ENCODE measurements at regions not wholly inside any gene's neighbourhood (a gene's known extent, or its start where the extent isn't known, plus 50 kb on each side); places are given as distances from the start of the nearest gene placed in this dataset.

- no peak overlapping the region for H3K9ac ChIP-seq (ENCODE audit: low read length)
Measured at GRCh38 chr2:235219048-235219447, 267.2 kb downstream of the SH3BP4 start.

GRCh38 chr2:235220331-235220730, 268.5 kb downstream of the SH3BP4 start:
- WGBS (ENCODE audit: extremely low coverage, insufficient coverage, insufficient read length), result no CpG with 5 or more reads among the region's 6 CpGs
- no peaks in the 10 kb centered on the region for H3K79me1 ChIP-seq (ENCODE audit: low read length)
- H3K14ac ChIP-seq (ENCODE audit: low read length), result no peak overlapping the region

More at GRCh38 chr2:235219048-235219447, 267.2 kb downstream of the SH3BP4 start:
- H3K23ac ChIP-seq (ENCODE audit: low read length), result no peak overlapping the region
- no peak overlapping the region for H2AK5ac ChIP-seq (ENCODE audit: low read length)
- H3K4me3 ChIP-seq (ENCODE audit: low read depth, low read length), result no peak overlapping the region
- H3K9me3 ChIP-seq (ENCODE audit: insufficient read depth, low read depth, low read length), result peaks cover 2% of the 10 kb centered on the region
- H3K4me2 ChIP-seq (ENCODE audit: low read length), result no peak overlapping the region
- no peak overlapping the region for H4K12ac ChIP-seq (ENCODE audit: low read depth, low read length)
- H4K91ac ChIP-seq (ENCODE audit: low read depth, low read length), result no peak overlapping the region
- no peak overlapping the region for H3K4ac ChIP-seq (ENCODE audit: low read depth, low read length)
- no peak overlapping the region for H3K18ac ChIP-seq (ENCODE audit: low read length)
- no peak overlapping the region for H2AFZ ChIP-seq (ENCODE audit: insufficient read depth, low read length, poor library complexity)
- WGBS (ENCODE audit: extremely low coverage, insufficient coverage, insufficient read length), result no CpG with 5 or more reads among the region's 5 CpGs
- no peak overlapping the region for H4K8ac ChIP-seq (ENCODE audit: low read depth, low read length)
- H3K79me2 ChIP-seq (ENCODE audit: control insufficient read depth, insufficient read depth, low read length, poor library complexity), result no peaks in the 10 kb centered on the region
- H2BK12ac ChIP-seq (ENCODE audit: low read length), result no peak overlapping the region
- H3K14ac ChIP-seq (ENCODE audit: low read length), result no peak overlapping the region
- H3K36me3 ChIP-seq (ENCODE audit: control insufficient read depth in 1 of 2, insufficient read depth in 2 of 2, low read length in 2 of 2), result no peaks in the 10 kb centered on the region
- H2BK120ac ChIP-seq (ENCODE audit: insufficient read depth, low read length, poor library complexity), result no peak overlapping the region
- no peaks in the 10 kb centered on the region for H3K79me1 ChIP-seq (ENCODE audit: low read length)
- peaks cover 0 to 2% of the 10 kb centered on the region in 2 experiments for H3K4me1 ChIP-seq (ENCODE audit: control insufficient read depth in 1 of 2, insufficient read depth in 2 of 2, low read length in 2 of 2)
- DNase-seq, result no peak
- no peaks in the 10 kb centered on the region for H3K27me3 ChIP-seq (ENCODE audit: insufficient read depth, low read length)
- H3K27ac ChIP-seq (ENCODE audit: low read depth, low read length), result no peak overlapping the region
- no peak overlapping the region for H2BK5ac ChIP-seq (ENCODE audit: low read depth, low read length, poor library complexity)

GRCh38 chr2:235223011-235223410, 270.8 kb upstream of the AGAP1 start:
- no peaks in the 10 kb centered on the region for H3K27me3 ChIP-seq (ENCODE audit: insufficient read depth, low read length)
- H4K12ac ChIP-seq (ENCODE audit: low read depth, low read length), result no peak overlapping the region
- H3K4me3 ChIP-seq (ENCODE audit: low read depth, low read length), result no peak overlapping the region
- no peak overlapping the region for H2BK12ac ChIP-seq (ENCODE audit: low read length)
- H3K14ac ChIP-seq (ENCODE audit: low read length), result no peak overlapping the region
- no peak overlapping the region for H3K4me2 ChIP-seq (ENCODE audit: low read length)
- H4K8ac ChIP-seq (ENCODE audit: low read depth, low read length), result no peak overlapping the region
- no peaks in the 10 kb centered on the region for H3K4me1 ChIP-seq (ENCODE audit: control insufficient read depth in 1 of 2, insufficient read depth in 2 of 2, low read length in 2 of 2)
- no peak overlapping the region for H3K23ac ChIP-seq (ENCODE audit: low read length)
- H3K79me2 ChIP-seq (ENCODE audit: control insufficient read depth, insufficient read depth, low read length, poor library complexity), result no peaks in the 10 kb centered on the region
- no peak overlapping the region for H2BK120ac ChIP-seq (ENCODE audit: insufficient read depth, low read length, poor library complexity)
- no peak for DNase-seq
- no peaks in the 10 kb centered on the region for H3K79me1 ChIP-seq (ENCODE audit: low read length)
- no peak overlapping the region for H3K4ac ChIP-seq (ENCODE audit: low read depth, low read length)
- no peak overlapping the region for H3K9ac ChIP-seq (ENCODE audit: low read length)
- no peak overlapping the region for H3K27ac ChIP-seq (ENCODE audit: low read depth, low read length)
- H3K9me3 ChIP-seq (ENCODE audit: insufficient read depth, low read depth, low read length), result peaks cover 5% of the 10 kb centered on the region
- H3K18ac ChIP-seq (ENCODE audit: low read length), result no peak overlapping the region
- no peak overlapping the region for H2AFZ ChIP-seq (ENCODE audit: insufficient read depth, low read length, poor library complexity)
- no peak overlapping the region for H2AK5ac ChIP-seq (ENCODE audit: low read length)
- H3K36me3 ChIP-seq (ENCODE audit: control insufficient read depth in 1 of 2, insufficient read depth in 2 of 2, low read length in 2 of 2), result no peaks in the 10 kb centered on the region
- no peak overlapping the region for H2BK5ac ChIP-seq (ENCODE audit: low read depth, low read length, poor library complexity)
- no peak overlapping the region for H4K91ac ChIP-seq (ENCODE audit: low read depth, low read length)

More at GRCh38 chr2:235220331-235220730, 268.5 kb downstream of the SH3BP4 start:
- Histone ChIP-seq H3K9me3 (ENCODE audit: insufficient read depth, low read depth, low read length) (peaks cover 2% of the 10 kb centered on the region), H4K12ac (ENCODE audit: low read depth, low read length) (no peak overlapping the region), H3K36me3 (ENCODE audit: control insufficient read depth in 1 of 2, insufficient read depth in 2 of 2, low read length in 2 of 2) (no peaks in the 10 kb centered on the region), H2BK120ac (ENCODE audit: insufficient read depth, low read length, poor library complexity) (no peak overlapping the region), H3K4ac (ENCODE audit: low read depth, low read length) (no peak overlapping the region), H3K18ac (ENCODE audit: low read length) (no peak overlapping the region), H3K4me3 (ENCODE audit: low read depth, low read length) (no peak overlapping the region), H3K9ac (ENCODE audit: low read length) (no peak overlapping the region), H3K79me2 (ENCODE audit: control insufficient read depth, insufficient read depth, low read length, poor library complexity) (no peaks in the 10 kb centered on the region), H3K23ac (ENCODE audit: low read length) (no peak overlapping the region), H2BK12ac (ENCODE audit: low read length) (no peak overlapping the region), H2AK5ac (ENCODE audit: low read length) (no peak overlapping the region), H2AFZ (ENCODE audit: insufficient read depth, low read length, poor library complexity) (no peak overlapping the region), H3K4me1 (ENCODE audit: control insufficient read depth in 1 of 2, insufficient read depth in 2 of 2, low read length in 2 of 2) (peaks cover 0 to 2% of the 10 kb centered on the region in 2 experiments), H3K27me3 (ENCODE audit: insufficient read depth, low read length) (no peaks in the 10 kb centered on the region), H2BK5ac (ENCODE audit: low read depth, low read length, poor library complexity) (no peak overlapping the region), H3K27ac (ENCODE audit: low read depth, low read length) (no peak overlapping the region), H4K91ac (ENCODE audit: low read depth, low read length) (no peak overlapping the region), H3K4me2 (ENCODE audit: low read length) (no peak overlapping the region), H4K8ac (ENCODE audit: low read depth, low read length) (no peak overlapping the region)
- DNase-seq, result no peak

DNA sequence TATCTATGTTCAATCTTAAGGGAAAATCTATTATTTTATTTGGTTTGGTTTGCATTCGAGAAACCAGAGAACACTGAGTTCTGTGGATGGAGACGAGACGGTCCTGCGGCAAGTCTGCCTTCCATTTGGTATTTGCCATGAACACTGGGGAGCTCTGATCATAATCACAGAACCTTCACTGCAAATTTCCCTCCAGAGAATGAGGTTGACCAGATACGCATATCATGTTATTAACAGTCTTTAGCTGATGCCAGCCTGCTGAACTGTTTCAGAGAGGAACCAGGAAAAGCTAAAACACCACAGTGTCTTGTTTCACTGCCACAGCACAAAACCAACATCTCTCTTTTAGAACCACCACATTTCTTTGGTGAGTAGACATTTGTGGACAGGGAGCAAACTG, 269.4 kb upstream of the AGAP1 start:
- Histone ChIP-seq H2AK5ac (ENCODE audit: low read length) (no peak overlapping the region), H3K4me1 (ENCODE audit: control insufficient read depth in 1 of 2, insufficient read depth in 2 of 2, low read length in 2 of 2) (no peaks in the 10 kb centered on the region), H2BK120ac (ENCODE audit: insufficient read depth, low read length, poor library complexity) (no peak overlapping the region), H2BK5ac (ENCODE audit: low read depth, low read length, poor library complexity) (no peak overlapping the region), H3K9ac (ENCODE audit: low read length) (no peak overlapping the region), H3K9me3 (ENCODE audit: insufficient read depth, low read depth, low read length) (peaks cover 5% of the 10 kb centered on the region), H3K4ac (ENCODE audit: low read depth, low read length) (no peak overlapping the region), H3K27me3 (ENCODE audit: insufficient read depth, low read length) (no peaks in the 10 kb centered on the region), H3K79me1 (ENCODE audit: low read length) (no peaks in the 10 kb centered on the region), H3K79me2 (ENCODE audit: control insufficient read depth, insufficient read depth, low read length, poor library complexity) (no peaks in the 10 kb centered on the region), H3K14ac (ENCODE audit: low read length) (no peak overlapping the region), H3K23ac (ENCODE audit: low read length) (no peak overlapping the region), H2BK12ac (ENCODE audit: low read length) (no peak overlapping the region), H3K4me3 (ENCODE audit: low read depth, low read length) (no peak overlapping the region), H3K27ac (ENCODE audit: low read depth, low read length) (no peak overlapping the region), H4K8ac (ENCODE audit: low read depth, low read length) (no peak overlapping the region), H4K12ac (ENCODE audit: low read depth, low read length) (no peak overlapping the region), H2AFZ (ENCODE audit: insufficient read depth, low read length, poor library complexity) (no peak overlapping the region), H3K36me3 (ENCODE audit: control insufficient read depth in 1 of 2, insufficient read depth in 2 of 2, low read length in 2 of 2) (no peaks in the 10 kb centered on the region), H3K4me2 (ENCODE audit: low read length) (no peak overlapping the region), H3K18ac (ENCODE audit: low read length) (no peak overlapping the region), H4K91ac (ENCODE audit: low read depth, low read length) (no peak overlapping the region)
- no peak for DNase-seq
- no CpG with 5 or more reads among the region's 5 CpGs for WGBS (ENCODE audit: extremely low coverage, insufficient coverage, insufficient read length)

Measured in trophoblast cell (in vitro differentiated cells and primary cell).